Testis (tissue), 2 donors: ENCODE measurements at regions not wholly inside any gene's neighbourhood (a gene's known extent, or its start where the extent isn't known, plus 50 kb on each side); places are given as distances from the start of the nearest gene placed in this dataset.
A peak's percentile ranks its signal among the peaks of the same experiment; 100 is the strongest.

ENCODE experiments used
- DNase-seq: peaks from one replicate; pipeline ENCODE4 v3.0.0-alpha.2; 2019
- H3K27ac ChIP-seq, 2 donors: fragments of 200-600 bp; sonication (generic); one replicate each; pipeline ENCODE4 v1.5.1; 2019
- H3K27me3 ChIP-seq: fragments of 200-600 bp; sonication (generic); one replicate; pipeline ENCODE4 v1.5.1; 2019
- H3K36me3 ChIP-seq: fragments of 200-600 bp; sonication (generic); one replicate; pipeline ENCODE4 v1.5.1; 2017; ENCODE audit warnings: low read depth; ENCODE audit errors: missing control alignments
- H3K4me1 ChIP-seq: fragments of 200-600 bp; sonication (generic); one replicate; pipeline ENCODE4 v1.5.1; 2019
- H3K4me3 ChIP-seq, 2 donors: fragments of 200-600 bp; sonication (generic); one replicate each; pipeline ENCODE4 v1.5.1; 2017 to 2019
- H3K9me3 ChIP-seq: fragments of 200-600 bp; sonication (generic); one replicate; pipeline ENCODE4 v1.5.1; 2017
- POLR2A ChIP-seq: fragments of 450-650 bp; IDR thresholded peaks from one replicate; pipeline ENCODE4 v1.6.1; 2017; ENCODE audit warnings: antibody characterized with exemption, mild to moderate bottlenecking, moderate library complexity
- WGBS, 2 donors: methylation state at CpG; one replicate each; pipeline ENCODE4 v1.1.5; 2018; 5-methylcytosine and 5-hydroxymethylcytosine counted together
- intact Hi-C: fragments of 100-400 bp; cut with DNase I; formaldehyde crosslinking; loops from one replicate; pipeline ENCODE4 v1.15.1; 2023; ENCODE audit warnings: low total_unique reads
- TF ChIP-seq, protein P1 (sequence below), 3 experiments: fragments of 450-650 bp in 2 of 3; fragments of 200-600 bp in 1 of 3; sonication (generic) in 1 of 3; IDR thresholded peaks; one replicate each; pipeline ENCODE4 v1.5.1; 2016 to 2019; ENCODE audit warnings: antibody characterized with exemption in 3 of 3, mild to moderate bottlenecking in 2 of 3, moderate library complexity in 1 of 3

DNA sequence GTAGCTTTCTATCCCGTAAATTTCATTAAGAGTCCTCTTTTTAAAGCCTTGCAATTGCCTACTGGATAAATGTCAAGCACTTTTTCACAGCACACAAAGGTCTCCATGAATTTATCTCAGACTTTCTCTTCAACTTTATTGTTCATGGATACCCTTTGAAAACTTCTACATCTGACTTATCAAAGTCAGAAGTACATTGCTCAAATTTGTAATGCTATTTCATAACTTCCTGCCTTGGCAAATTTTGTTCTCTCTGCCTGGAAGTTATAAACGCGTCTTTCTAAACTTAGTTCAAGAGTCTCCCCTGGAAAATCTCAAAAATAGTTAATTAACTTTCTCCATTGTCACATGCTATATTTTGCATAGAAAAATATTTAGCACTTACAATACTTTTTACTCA lies 55.9 kb upstream of the RERGL start:
- H3K36me3 ChIP-seq = no peaks in the 10 kb centered on the region
- H3K27ac ChIP-seq = no peak overlapping the region
- TF ChIP-seq, protein P1, sequence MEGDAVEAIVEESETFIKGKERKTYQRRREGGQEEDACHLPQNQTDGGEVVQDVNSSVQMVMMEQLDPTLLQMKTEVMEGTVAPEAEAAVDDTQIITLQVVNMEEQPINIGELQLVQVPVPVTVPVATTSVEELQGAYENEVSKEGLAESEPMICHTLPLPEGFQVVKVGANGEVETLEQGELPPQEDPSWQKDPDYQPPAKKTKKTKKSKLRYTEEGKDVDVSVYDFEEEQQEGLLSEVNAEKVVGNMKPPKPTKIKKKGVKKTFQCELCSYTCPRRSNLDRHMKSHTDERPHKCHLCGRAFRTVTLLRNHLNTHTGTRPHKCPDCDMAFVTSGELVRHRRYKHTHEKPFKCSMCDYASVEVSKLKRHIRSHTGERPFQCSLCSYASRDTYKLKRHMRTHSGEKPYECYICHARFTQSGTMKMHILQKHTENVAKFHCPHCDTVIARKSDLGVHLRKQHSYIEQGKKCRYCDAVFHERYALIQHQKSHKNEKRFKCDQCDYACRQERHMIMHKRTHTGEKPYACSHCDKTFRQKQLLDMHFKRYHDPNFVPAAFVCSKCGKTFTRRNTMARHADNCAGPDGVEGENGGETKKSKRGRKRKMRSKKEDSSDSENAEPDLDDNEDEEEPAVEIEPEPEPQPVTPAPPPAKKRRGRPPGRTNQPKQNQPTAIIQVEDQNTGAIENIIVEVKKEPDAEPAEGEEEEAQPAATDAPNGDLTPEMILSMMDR (IDR thresholded peaks at IDR 0.05) = no peak
- TF ChIP-seq POLR2A = no peak
- no peaks in the 10 kb centered on the region for H3K4me1 ChIP-seq
- H3K27me3 ChIP-seq = no peaks in the 10 kb centered on the region
- H3K9me3 ChIP-seq = no peaks in the 10 kb centered on the region
- WGBS, 2 donors = 82 to 83% methylated on average over 3 of the region's 3 CpGs
- intact Hi-C loops = no loop called here
- DNase-seq = no peak
- H3K4me3 ChIP-seq = no peak overlapping the region

DNA sequence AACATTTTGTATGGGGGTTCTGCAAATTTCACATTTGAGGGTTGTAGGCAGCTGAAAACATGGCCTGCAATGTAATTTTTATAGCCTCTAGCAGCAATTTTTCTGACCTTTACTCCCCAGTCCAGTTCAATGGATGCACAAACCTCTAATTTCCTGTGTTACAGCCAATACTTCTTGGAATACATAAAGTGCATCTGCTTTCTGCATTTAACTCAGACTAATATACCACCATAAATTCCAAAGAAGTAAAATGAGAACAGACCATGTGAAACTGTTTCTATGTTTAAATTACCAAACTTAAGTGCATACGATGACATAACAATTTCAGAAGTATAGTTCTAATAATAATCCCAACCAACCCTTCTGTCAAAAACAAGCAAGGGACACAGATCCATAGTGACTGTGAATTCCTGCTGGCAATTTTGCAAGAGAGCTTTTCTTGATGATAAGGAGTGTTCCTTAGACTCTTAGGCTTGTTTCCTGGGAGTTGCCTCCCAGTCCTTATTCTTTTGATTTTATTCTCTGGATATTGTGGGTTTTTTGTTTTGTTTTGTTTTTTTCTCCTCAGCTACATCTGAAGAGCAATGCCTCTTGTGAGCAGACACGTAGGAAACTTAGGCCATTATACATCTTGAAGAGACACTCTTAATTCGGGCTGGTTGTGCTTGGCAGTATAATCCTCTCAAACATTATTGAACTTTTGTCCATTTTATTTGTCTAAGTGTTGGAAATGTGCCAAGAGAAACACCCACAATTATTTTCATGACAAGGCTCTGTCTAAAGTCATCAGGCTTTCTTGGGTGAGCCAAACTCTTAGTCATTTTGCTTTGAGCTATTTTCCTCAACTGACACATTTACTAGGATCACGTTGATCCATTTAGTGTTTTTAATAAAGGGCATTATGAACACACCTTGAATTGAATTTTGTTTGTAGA lies 51.3 kb upstream of the RERGL start:
- Histone ChIP-seq H3K4me3 (no peak overlapping the region), H3K9me3 (no peaks in the 10 kb centered on the region), H3K4me1 (no peaks in the 10 kb centered on the region), H3K27ac (no peak overlapping the region), H3K27me3 (no peaks in the 10 kb centered on the region), H3K36me3 (no peaks in the 10 kb centered on the region)
- DNase-seq = no peak
- no peak for TF ChIP-seq POLR2A
- TF ChIP-seq, protein P1 (IDR thresholded peaks at IDR 0.05) = no peak
- WGBS, 2 donors = 67 to 76% methylated on average over 4 of the region's 4 CpGs
- intact Hi-C loops = no loop called here

DNA sequence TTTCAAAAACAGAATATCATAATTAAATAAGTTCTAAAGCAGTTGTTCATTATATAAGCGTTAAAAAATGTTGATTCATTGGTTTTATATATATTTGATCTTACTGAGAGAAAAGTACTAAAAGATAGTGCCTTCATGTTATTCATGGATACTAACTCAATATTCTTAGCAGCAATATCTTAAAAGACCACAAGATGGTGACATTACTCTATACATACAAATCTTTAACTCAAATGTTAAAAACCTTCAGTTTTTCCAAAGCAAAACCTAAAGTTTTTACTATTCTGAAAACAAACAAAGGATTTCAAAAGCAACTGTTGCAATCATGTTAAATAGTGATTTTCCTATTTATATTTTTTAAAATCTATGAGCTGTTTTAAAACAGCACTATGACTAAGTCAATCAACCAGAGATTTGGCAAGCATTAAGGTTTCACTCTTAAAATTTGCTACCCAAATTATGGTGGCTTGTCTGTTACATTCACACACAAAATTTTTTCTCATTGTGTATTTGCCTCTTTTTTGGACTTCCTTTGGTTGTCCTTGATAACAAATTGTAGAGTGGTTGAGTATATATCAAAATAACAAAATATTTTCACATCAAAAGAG lies 50.1 kb upstream of the RERGL start:
- DNase-seq = no peak
- Histone ChIP-seq H3K27ac (no peak overlapping the region), H3K4me1 (no peaks in the 10 kb centered on the region), H3K4me3 (no peak overlapping the region), H3K9me3 (no peaks in the 10 kb centered on the region), H3K36me3 (no peaks in the 10 kb centered on the region), H3K27me3 (no peaks in the 10 kb centered on the region)
- 20 to 21% methylated on average over 1 of the region's 1 CpG for WGBS, 2 donors
- intact Hi-C loops = no loop called here
- TF ChIP-seq POLR2A = no peak
- TF ChIP-seq, protein P1 (IDR thresholded peaks at IDR 0.05) = peak in 2 of 3 experiments; percentile 30 to 51
